IMR-90 (cell line): ENCODE measurements at regions not wholly inside any gene's neighbourhood (a gene's known extent, or its start where the extent isn't known, plus 50 kb on each side); places are given as distances from the start of the nearest gene placed in this dataset.

ENCODE experiments used
- ATAC-seq: fragments of 200-7000 bp; cut with Tn5 transposase; 2 replicates; pipeline ENCODE4 v1.9.1; 2020; ENCODE audit warnings: low read depth, mild to moderate bottlenecking, moderate library complexity
- BruUV-seq: library from RNA; stranded (reverse); fragments of 400-500 nt; replicated peaks from 2 replicates; lab custom pipeline; 2021; lab: Mats Ljungman, UMichigan
- CTCF ChIA-PET: fragments of 300-600 bp; formaldehyde crosslinking; extraction: SDS; loops from one replicate; lab custom pipeline; 2021; ENCODE audit warnings: antibody characterized with exemption; lab: Yijun Ruan, JAX
- POLR2A ChIA-PET: fragments of 300-600 bp; sonication (Branson Sonifier 250); formaldehyde crosslinking; loops from one replicate; lab custom pipeline; 2022; ENCODE audit warnings: antibody characterized with exemption; ENCODE audit not compliant: unreplicated experiment; lab: Charles Lee
- DNase-seq: peaks from one replicate; pipeline ENCODE4 v3.0.0; 2013
- H2AFZ ChIP-seq: replicated peaks from 2 replicates; pipeline ENCODE3; 2013; ENCODE audit warnings: low read length, mild to moderate bottlenecking; ENCODE audit not compliant: poor library complexity
- H2AK5ac ChIP-seq: 2 replicates; pipeline ENCODE4 v1.6.1; 2013; ENCODE audit warnings: low read depth, low read length, inconsistent platforms
- H2AK9ac ChIP-seq: replicated peaks from 2 replicates; pipeline ENCODE3; 2013; ENCODE audit warnings: mild to moderate bottlenecking, low read depth, low read length, moderate library complexity; ENCODE audit not compliant: poor library complexity
- H2BK120ac ChIP-seq: 2 replicates; pipeline ENCODE4 v1.6.1; 2013; ENCODE audit warnings: low read depth, low read length, inconsistent platforms
- H2BK15ac ChIP-seq: 3 replicates; pipeline ENCODE4 v1.6.1; 2013; ENCODE audit warnings: low read depth, low read length, inconsistent platforms
- H2BK20ac ChIP-seq: 2 replicates; pipeline ENCODE4 v1.6.1; 2013; ENCODE audit warnings: low read depth, mild to moderate bottlenecking, inconsistent platforms, low read length, moderate library complexity
- H2BK5ac ChIP-seq: 2 replicates; pipeline ENCODE4 v1.6.1; 2013; ENCODE audit warnings: mild to moderate bottlenecking, low read depth, low read length, inconsistent platforms; ENCODE audit not compliant: poor library complexity, severe bottlenecking
- H3K14ac ChIP-seq: replicated peaks from 2 replicates; pipeline ENCODE4 v1.6.1; 2013; ENCODE audit warnings: low read depth, low read length, inconsistent platforms
- H3K18ac ChIP-seq: 2 replicates; pipeline ENCODE4 v1.6.1; 2013; ENCODE audit warnings: low read depth, low read length, control low read depth
- H3K23ac ChIP-seq: 2 replicates; pipeline ENCODE4 v1.6.1; 2013; ENCODE audit warnings: low read depth, low read length, inconsistent platforms
- H3K27ac ChIP-seq: 2 replicates; pipeline ENCODE4 v1.5.1; 2013; ENCODE audit warnings: mild to moderate bottlenecking, control low read depth, low read length; ENCODE audit not compliant: insufficient read depth
- H3K27me3 ChIP-seq: 2 replicates; pipeline ENCODE4 v1.6.1; 2013; ENCODE audit warnings: low read length; ENCODE audit not compliant: control insufficient read depth, insufficient read depth
- H3K36me3 ChIP-seq: 2 replicates; pipeline ENCODE4 v1.6.1; 2013; ENCODE audit warnings: low read length, mixed read lengths; ENCODE audit not compliant: control insufficient read depth, insufficient read depth
- H3K4ac ChIP-seq: 2 replicates; pipeline ENCODE4 v1.6.1; 2013; ENCODE audit warnings: low read depth, low read length, inconsistent platforms
- H3K4me1 ChIP-seq: 2 replicates; pipeline ENCODE4 v1.6.1; 2013; ENCODE audit warnings: low read length, mixed read lengths; ENCODE audit not compliant: control insufficient read depth, insufficient read depth
- H3K4me2 ChIP-seq: 2 replicates; pipeline ENCODE4 v1.6.1; 2013; ENCODE audit warnings: low read depth, mild to moderate bottlenecking, control low read depth, low read length, moderate library complexity
- H3K4me3 ChIP-seq: 2 replicates; pipeline ENCODE4 v1.5.1; 2013; ENCODE audit warnings: low read depth, mild to moderate bottlenecking, control low read depth, low read length, moderate library complexity; ENCODE audit not compliant: insufficient read depth
- H3K56ac ChIP-seq: 2 replicates; pipeline ENCODE4 v1.6.1; 2013; ENCODE audit warnings: low read length, inconsistent platforms; ENCODE audit not compliant: insufficient read depth; ENCODE audit errors: extremely low read depth
- H3K79me1 ChIP-seq, 2 experiments: 2 replicates each; pipeline ENCODE4 v1.6.1; 2013; ENCODE audit warnings: low read length in 2 of 2, inconsistent platforms in 1 of 2, low read depth in 1 of 2
- H3K9ac ChIP-seq: 2 replicates; pipeline ENCODE4 v1.6.1; 2013; ENCODE audit warnings: low read depth, low read length, control low read depth
- H3K9me1 ChIP-seq: 2 replicates; pipeline ENCODE4 v1.6.1; 2013; ENCODE audit warnings: low read length, inconsistent platforms; ENCODE audit not compliant: insufficient read depth
- H3K9me3 ChIP-seq: 2 replicates; pipeline ENCODE4 v1.6.1; 2013; ENCODE audit warnings: low read length; ENCODE audit not compliant: control insufficient read depth, insufficient read depth
- H4K20me1 ChIP-seq: 2 replicates; pipeline ENCODE4 v1.6.1; 2013; ENCODE audit warnings: low read length, inconsistent platforms; ENCODE audit not compliant: insufficient read depth
- H4K5ac ChIP-seq: 2 replicates; pipeline ENCODE4 v1.6.1; 2013; ENCODE audit warnings: mild to moderate bottlenecking, low read depth, low read length, control low read depth
- H4K8ac ChIP-seq, 2 experiments: 2 replicates each; pipeline ENCODE4 v1.6.1; 2013; ENCODE audit warnings: low read depth in 2 of 2, low read length in 2 of 2, control low read depth in 1 of 2, inconsistent platforms in 1 of 2
- H4K91ac ChIP-seq: 2 replicates; pipeline ENCODE4 v1.6.1; 2013; ENCODE audit warnings: low read depth, low read length, inconsistent platforms; ENCODE audit not compliant: insufficient read depth
- BHLHE40 ChIP-seq: fragments of 150-350 bp; IDR thresholded peaks from 2 replicates; pipeline ENCODE4 v1.6.1; 2016; ENCODE audit warnings: mild to moderate bottlenecking, low read depth, low read length
- CEBPB ChIP-seq: IDR thresholded peaks from 2 replicates; pipeline ENCODE4 v1.6.1; 2012; ENCODE audit warnings: low read depth, low read length, improper control_type of control experiment
- CHD1 ChIP-seq: IDR thresholded peaks from 2 replicates; pipeline ENCODE4 v1.6.1; 2012; ENCODE audit warnings: low read depth, low read length, improper control_type of control experiment
- FOS ChIP-seq: fragments of 150-350 bp; IDR thresholded peaks from 2 replicates; pipeline ENCODE4 v1.6.1; 2016; ENCODE audit warnings: low read depth, low read length
- MAZ ChIP-seq: IDR thresholded peaks from 2 replicates; pipeline ENCODE4 v1.6.1; 2012; ENCODE audit warnings: low read depth, mild to moderate bottlenecking, low read length, improper control_type of control experiment, moderate library complexity, borderline replicate concordance
- MXI1 ChIP-seq: IDR thresholded peaks from 2 replicates; pipeline ENCODE4 v1.6.1; 2012; ENCODE audit warnings: low read depth, mild to moderate bottlenecking, low read length, moderate library complexity, borderline replicate concordance
- NFE2L2 ChIP-seq: fragments of 150-350 bp; IDR thresholded peaks from 2 replicates; pipeline ENCODE4 v1.6.1; 2016; ENCODE audit warnings: low read depth, mild to moderate bottlenecking, low read length
- POLR2A ChIP-seq: IDR thresholded peaks from 2 replicates; pipeline ENCODE4 v1.6.1; 2012; ENCODE audit warnings: mild to moderate bottlenecking, low read depth, low read length
- RCOR1 ChIP-seq: IDR thresholded peaks from 2 replicates; pipeline ENCODE4 v1.6.1; 2012; ENCODE audit warnings: mild to moderate bottlenecking, low read length, improper control_type of control experiment; ENCODE audit not compliant: insufficient replicate concordance
- RFX5 ChIP-seq: IDR thresholded peaks from 2 replicates; pipeline ENCODE4 v1.8.0; 2012; ENCODE audit warnings: low read depth, mild to moderate bottlenecking, low read length, moderate library complexity
- SMC3 ChIP-seq: fragments of 150-350 bp; IDR thresholded peaks from 2 replicates; pipeline ENCODE4 v1.6.1; 2016; ENCODE audit warnings: low read depth, mild to moderate bottlenecking, antibody characterized with exemption, low read length, moderate library complexity
- WGBS, 2 experiments: methylation state at CpG; one replicate each; pipeline versions ENCODE4 v1.1.5 to v1.1.7; 2013; ENCODE audit warnings: missing lambda C conversion rate in 2 of 2; ENCODE audit not compliant: insufficient read length in 1 of 2; ENCODE audit errors: extremely low coverage in 2 of 2; 5-methylcytosine and 5-hydroxymethylcytosine counted together
- dilution Hi-C: fragments of 300-500 bp; cut with HindIII; formaldehyde crosslinking; loops from one replicate; pipeline ENCODE4 v1.14.3; 2018; ENCODE audit warnings: low sequenced_read_pairs; ENCODE audit not compliant: unreplicated experiment
- in situ Hi-C: fragments of 300-500 bp; cut with MboI; formaldehyde crosslinking; loops from 3 replicates; pipeline ENCODE4 v1.14.3; 2019; ENCODE audit warnings: low sequenced_read_pairs, inconsistent platforms, mixed read lengths
- intact Hi-C: fragments of 100-400 bp; cut with micrococcal nuclease; formaldehyde crosslinking; loops from 2 replicates; pipeline ENCODE4 v1.10.0; 2022
- TF ChIP-seq, protein P1 (sequence below): conservative IDR thresholded peaks from 2 replicates; pipeline ENCODE4 v1.5.1; 2012; ENCODE audit warnings: mild to moderate bottlenecking, low read depth, low read length, improper control_type of control experiment
- TF ChIP-seq, protein P2 (sequence below): fragments of 150-350 bp; IDR thresholded peaks from 2 replicates; pipeline ENCODE4 v1.6.1; 2016; ENCODE audit warnings: low read depth, mild to moderate bottlenecking, low read length, moderate library complexity, borderline replicate concordance
- TF ChIP-seq, protein P3 (sequence below): fragments of 150-350 bp; IDR thresholded peaks from 2 replicates; pipeline ENCODE4 v1.6.1; 2017; ENCODE audit warnings: mild to moderate bottlenecking, antibody characterized with exemption, low read length, low read depth

DNA sequence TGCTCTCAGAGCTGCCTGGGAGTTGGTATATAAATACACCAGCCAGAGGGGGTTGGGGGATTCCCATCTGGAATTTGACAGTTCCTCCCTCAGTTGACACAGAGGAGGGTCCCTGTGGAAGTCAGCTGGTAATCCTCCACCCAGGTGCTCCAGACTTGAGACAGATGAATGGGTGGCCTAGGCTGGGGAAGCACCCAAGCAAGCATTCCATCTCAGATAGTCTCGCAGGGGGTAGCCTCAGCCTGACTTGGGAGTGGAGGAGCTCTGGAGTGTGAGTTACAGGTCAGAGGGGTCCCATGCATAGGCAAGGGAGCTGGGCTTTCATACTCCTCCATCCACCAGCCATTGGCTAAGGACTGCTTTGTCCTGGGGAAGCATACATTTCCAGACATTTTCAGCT is 229.3 kb upstream of the BCOR start:
- Histone ChIP-seq H3K9me3 (0 out of 2 replicates have a peak, but pooled peaks cover 1% of the 10 kb centered on the region), H3K56ac (no peak overlapping the region), H3K36me3 (no peaks in the 10 kb centered on the region), H3K4me2 (no peak overlapping the region), H4K91ac (no peak overlapping the region), H3K27ac (no peak overlapping the region), H4K20me1 (no peaks in the 10 kb centered on the region), H3K4me3 (no peak overlapping the region), H2AFZ (no peak overlapping the region), H3K79me1 (no peaks in the 10 kb centered on the region), H3K9ac (no peak overlapping the region), H2BK15ac (no peak overlapping the region), H4K5ac (no peak overlapping the region), H3K4ac (no peak overlapping the region), H3K27me3 (peaks cover 13% of the 10 kb centered on the region), H2AK9ac (no peak overlapping the region), H3K9me1 (no peaks in the 10 kb centered on the region), H2AK5ac (no peak overlapping the region), H3K23ac (no peak overlapping the region), H2BK5ac (no peak overlapping the region), H2BK120ac (no peak overlapping the region), H3K4me1 (no peaks in the 10 kb centered on the region), H2BK20ac (no peak overlapping the region), H3K18ac (no peak overlapping the region), H3K14ac (no peak overlapping the region), H4K8ac (no peak overlapping the region)
- DNase-seq (no peak), ATAC-seq (no peak)
- no TSS peak for BruUV-seq
- intact Hi-C loops (no loop called here), in situ Hi-C loops (no loop called here), dilution Hi-C loops (no loop called here)
- no CpG with 5 or more reads among the region's 1 CpG for WGBS, 2 experiments
- TF ChIP-seq CHD1 (no peak), POLR2A (no peak), BHLHE40 (no peak), NFE2L2 (no peak), SMC3 (no peak), CEBPB (no peak), FOS (no peak), MXI1 (no peak), RFX5 (no peak), RCOR1 (no peak), MAZ (no peak)
- TF ChIP-seq, protein P1, sequence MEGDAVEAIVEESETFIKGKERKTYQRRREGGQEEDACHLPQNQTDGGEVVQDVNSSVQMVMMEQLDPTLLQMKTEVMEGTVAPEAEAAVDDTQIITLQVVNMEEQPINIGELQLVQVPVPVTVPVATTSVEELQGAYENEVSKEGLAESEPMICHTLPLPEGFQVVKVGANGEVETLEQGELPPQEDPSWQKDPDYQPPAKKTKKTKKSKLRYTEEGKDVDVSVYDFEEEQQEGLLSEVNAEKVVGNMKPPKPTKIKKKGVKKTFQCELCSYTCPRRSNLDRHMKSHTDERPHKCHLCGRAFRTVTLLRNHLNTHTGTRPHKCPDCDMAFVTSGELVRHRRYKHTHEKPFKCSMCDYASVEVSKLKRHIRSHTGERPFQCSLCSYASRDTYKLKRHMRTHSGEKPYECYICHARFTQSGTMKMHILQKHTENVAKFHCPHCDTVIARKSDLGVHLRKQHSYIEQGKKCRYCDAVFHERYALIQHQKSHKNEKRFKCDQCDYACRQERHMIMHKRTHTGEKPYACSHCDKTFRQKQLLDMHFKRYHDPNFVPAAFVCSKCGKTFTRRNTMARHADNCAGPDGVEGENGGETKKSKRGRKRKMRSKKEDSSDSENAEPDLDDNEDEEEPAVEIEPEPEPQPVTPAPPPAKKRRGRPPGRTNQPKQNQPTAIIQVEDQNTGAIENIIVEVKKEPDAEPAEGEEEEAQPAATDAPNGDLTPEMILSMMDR, result no peak
- TF ChIP-seq, protein P2, sequence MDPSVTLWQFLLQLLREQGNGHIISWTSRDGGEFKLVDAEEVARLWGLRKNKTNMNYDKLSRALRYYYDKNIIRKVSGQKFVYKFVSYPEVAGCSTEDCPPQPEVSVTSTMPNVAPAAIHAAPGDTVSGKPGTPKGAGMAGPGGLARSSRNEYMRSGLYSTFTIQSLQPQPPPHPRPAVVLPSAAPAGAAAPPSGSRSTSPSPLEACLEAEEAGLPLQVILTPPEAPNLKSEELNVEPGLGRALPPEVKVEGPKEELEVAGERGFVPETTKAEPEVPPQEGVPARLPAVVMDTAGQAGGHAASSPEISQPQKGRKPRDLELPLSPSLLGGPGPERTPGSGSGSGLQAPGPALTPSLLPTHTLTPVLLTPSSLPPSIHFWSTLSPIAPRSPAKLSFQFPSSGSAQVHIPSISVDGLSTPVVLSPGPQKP, result no peak
- TF ChIP-seq, protein P3, sequence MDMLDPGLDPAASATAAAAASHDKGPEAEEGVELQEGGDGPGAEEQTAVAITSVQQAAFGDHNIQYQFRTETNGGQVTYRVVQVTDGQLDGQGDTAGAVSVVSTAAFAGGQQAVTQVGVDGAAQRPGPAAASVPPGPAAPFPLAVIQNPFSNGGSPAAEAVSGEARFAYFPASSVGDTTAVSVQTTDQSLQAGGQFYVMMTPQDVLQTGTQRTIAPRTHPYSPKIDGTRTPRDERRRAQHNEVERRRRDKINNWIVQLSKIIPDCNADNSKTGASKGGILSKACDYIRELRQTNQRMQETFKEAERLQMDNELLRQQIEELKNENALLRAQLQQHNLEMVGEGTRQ, result no peak
- CTCF ChIA-PET, result no interaction called here
- POLR2A ChIA-PET, result no interaction called here
